ENCODE measurements at regions not wholly inside any gene's neighbourhood (a gene's known extent, or its start where the extent isn't known, plus 50 kb on each side); places are given as distances from the start of the nearest gene placed in this dataset.

DNA sequence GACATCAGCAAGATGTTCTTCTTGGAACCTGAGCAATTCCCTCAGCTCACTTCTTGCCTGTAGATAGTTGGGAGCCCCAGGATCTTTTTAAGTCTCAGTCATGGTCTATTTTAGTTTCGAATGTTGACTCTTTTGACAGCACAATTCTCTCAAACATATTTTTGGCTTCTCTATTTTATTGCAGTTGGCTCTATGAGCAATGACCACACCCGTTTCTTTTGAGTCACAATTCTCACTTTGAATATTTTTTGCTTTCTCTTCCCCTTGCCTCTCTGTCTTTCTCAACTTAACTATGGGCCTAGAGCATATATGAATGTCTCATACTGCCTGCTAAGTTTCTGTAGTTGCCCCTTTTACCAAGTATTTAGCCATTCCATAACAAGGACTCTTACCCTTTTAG is 222.8 kb downstream of the PTN start:
- TF ChIP-seq, protein P1, sequence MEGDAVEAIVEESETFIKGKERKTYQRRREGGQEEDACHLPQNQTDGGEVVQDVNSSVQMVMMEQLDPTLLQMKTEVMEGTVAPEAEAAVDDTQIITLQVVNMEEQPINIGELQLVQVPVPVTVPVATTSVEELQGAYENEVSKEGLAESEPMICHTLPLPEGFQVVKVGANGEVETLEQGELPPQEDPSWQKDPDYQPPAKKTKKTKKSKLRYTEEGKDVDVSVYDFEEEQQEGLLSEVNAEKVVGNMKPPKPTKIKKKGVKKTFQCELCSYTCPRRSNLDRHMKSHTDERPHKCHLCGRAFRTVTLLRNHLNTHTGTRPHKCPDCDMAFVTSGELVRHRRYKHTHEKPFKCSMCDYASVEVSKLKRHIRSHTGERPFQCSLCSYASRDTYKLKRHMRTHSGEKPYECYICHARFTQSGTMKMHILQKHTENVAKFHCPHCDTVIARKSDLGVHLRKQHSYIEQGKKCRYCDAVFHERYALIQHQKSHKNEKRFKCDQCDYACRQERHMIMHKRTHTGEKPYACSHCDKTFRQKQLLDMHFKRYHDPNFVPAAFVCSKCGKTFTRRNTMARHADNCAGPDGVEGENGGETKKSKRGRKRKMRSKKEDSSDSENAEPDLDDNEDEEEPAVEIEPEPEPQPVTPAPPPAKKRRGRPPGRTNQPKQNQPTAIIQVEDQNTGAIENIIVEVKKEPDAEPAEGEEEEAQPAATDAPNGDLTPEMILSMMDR (conservative IDR thresholded peaks at IDR 0.05; ENCODE audit: low read depth, low read length): no peak
- TF ChIP-seq EZH2 (IDR thresholded peaks at IDR 0.05; ENCODE audit: borderline replicate concordance, low read depth, low read length, poor library complexity, severe bottlenecking): no peak

Data from A673 (cell line).